Endothelial cell (in vitro differentiated cells): ENCODE measurements at regions not wholly inside any gene's neighbourhood (a gene's known extent, or its start where the extent isn't known, plus 50 kb on each side); places are given as distances from the start of the nearest gene placed in this dataset.

ENCODE experiments used
- DNase-seq: peaks from one replicate; pipeline ENCODE4 v3.0.0; 2021; ENCODE audit warnings: low spot score
- H3K27ac Mint-ChIP-seq: one replicate; pipeline ENCODE4 v1.8.0; 2021; ENCODE audit warnings: mixed read lengths, inconsistent platforms; ENCODE audit not compliant: unreplicated experiment
- H3K27me3 Mint-ChIP-seq: one replicate; pipeline ENCODE4 v1.8.0; 2021; ENCODE audit warnings: mild to moderate bottlenecking, moderate library complexity, mixed read lengths, inconsistent platforms; ENCODE audit not compliant: unreplicated experiment
- H3K36me3 Mint-ChIP-seq: one replicate; pipeline ENCODE4 v1.8.0; 2021; ENCODE audit warnings: mild to moderate bottlenecking, low read depth, mixed read lengths, inconsistent platforms; ENCODE audit not compliant: unreplicated experiment
- H3K4me1 Mint-ChIP-seq: one replicate; pipeline ENCODE4 v1.8.0; 2021; ENCODE audit warnings: mild to moderate bottlenecking, mixed read lengths, inconsistent platforms; ENCODE audit not compliant: unreplicated experiment
- H3K4me3 Mint-ChIP-seq: one replicate; pipeline ENCODE4 v1.8.0; 2021; ENCODE audit warnings: mild to moderate bottlenecking, mixed read lengths, inconsistent platforms; ENCODE audit not compliant: unreplicated experiment
- H3K9me3 Mint-ChIP-seq: one replicate; pipeline ENCODE4 v1.8.0; 2021; ENCODE audit warnings: mixed read lengths, inconsistent platforms; ENCODE audit not compliant: unreplicated experiment
- CTCF ChIP-seq: fragments of 200-600 bp; sonication (generic); IDR thresholded peaks from one replicate; pipeline ENCODE4 v1.5.0; 2021; ENCODE audit warnings: antibody characterized with exemption; ENCODE audit not compliant: unreplicated experiment

- Mint-ChIP-seq H3K36me3 (peaks cover 4% of the 10 kb centered on the region), H3K27ac (no peak overlapping the region), H3K4me3 (no peak overlapping the region), H3K27me3 (no peaks in the 10 kb centered on the region), H3K4me1 (peaks cover 10% of the 10 kb centered on the region), H3K9me3 (no peaks in the 10 kb centered on the region)
- TF ChIP-seq CTCF: no peak
- DNase-seq: no peak
These were observed 104.2 kb upstream of the SDK1 start for GRCh38 chr7:3196629-3197400.

- no peaks in the 10 kb centered on the region for H3K27me3 Mint-ChIP-seq
- H3K4me1 Mint-ChIP-seq: peaks cover 13% of the 10 kb centered on the region
- H3K27ac Mint-ChIP-seq: no peak overlapping the region
- peaks cover 4% of the 10 kb centered on the region for H3K36me3 Mint-ChIP-seq
- DNase-seq: no peak
- no peaks in the 10 kb centered on the region for H3K9me3 Mint-ChIP-seq
- TF ChIP-seq CTCF: no peak
- H3K4me3 Mint-ChIP-seq: no peak overlapping the region
These were observed 103.4 kb upstream of the SDK1 start for GRCh38 chr7:3197567-3198213.

- no peak for TF ChIP-seq CTCF
- H3K9me3 Mint-ChIP-seq: no peaks in the 10 kb centered on the region
- no peak overlapping the region for H3K27ac Mint-ChIP-seq
- peaks cover 4% of the 10 kb centered on the region for H3K36me3 Mint-ChIP-seq
- no peaks in the 10 kb centered on the region for H3K27me3 Mint-ChIP-seq
- H3K4me1 Mint-ChIP-seq: peaks cover 13% of the 10 kb centered on the region
- no peak overlapping the region for H3K4me3 Mint-ChIP-seq
- no peak for DNase-seq
These were observed 102.7 kb upstream of the SDK1 start for GRCh38 chr7:3198316-3198715.

- Mint-ChIP-seq H3K4me1 (peaks cover 18% of the 10 kb centered on the region), H3K27me3 (no peaks in the 10 kb centered on the region), H3K4me3 (no peak overlapping the region), H3K36me3 (peaks cover 4% of the 10 kb centered on the region), H3K9me3 (no peaks in the 10 kb centered on the region), H3K27ac (no peak overlapping the region)
- peak; percentile 40 for DNase-seq
- peak; percentile 25 for TF ChIP-seq CTCF
These were observed 100.5 kb upstream of the SDK1 start for GRCh38 chr7:3200504-3200903.

- DNase-seq: no peak
- Mint-ChIP-seq H3K36me3 (peaks cover 4% of the 10 kb centered on the region), H3K27me3 (no peaks in the 10 kb centered on the region), H3K4me1 (peaks cover 18% of the 10 kb centered on the region), H3K9me3 (no peaks in the 10 kb centered on the region), H3K27ac (no peak overlapping the region), H3K4me3 (no peak overlapping the region)
- no peak for TF ChIP-seq CTCF
These were observed 99.7 kb upstream of the SDK1 start for GRCh38 chr7:3201306-3201705.
